ENCODE measurements at regions not wholly inside any gene's neighbourhood (a gene's known extent, or its start where the extent isn't known, plus 50 kb on each side); places are given as distances from the start of the nearest gene placed in this dataset.

DNA sequence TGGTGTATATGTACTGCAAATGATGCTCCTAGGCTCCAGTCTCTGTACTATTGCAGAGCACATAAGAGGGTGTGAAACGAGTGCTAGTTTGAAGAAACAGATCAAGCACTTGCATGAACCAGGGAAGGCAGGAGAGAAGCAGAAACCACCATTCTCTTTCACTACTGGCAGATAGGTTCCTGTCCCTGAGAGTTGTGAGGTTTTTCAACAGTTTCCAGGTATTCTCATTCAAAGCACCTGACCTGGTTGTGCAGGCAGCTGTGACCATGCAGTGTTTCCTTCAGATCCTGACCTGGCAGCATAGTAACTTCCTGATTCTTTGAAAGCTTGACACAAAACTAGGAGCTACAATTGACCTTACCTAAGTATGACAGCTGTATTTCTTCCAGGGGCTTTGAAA, 164.9 kb downstream of the UFM1 start:
- no peaks in the 10 kb centered on the region for H3K36me3 ChIP-seq
- H3K4me1 ChIP-seq: no peaks in the 10 kb centered on the region
- no peaks in the 10 kb centered on the region for H3K9me3 ChIP-seq
- intact Hi-C loops (cut with DNase I): no loop called here
- no peak for TF ChIP-seq POLR2A (IDR thresholded peaks at IDR 0.05)
- TF ChIP-seq CTCF (IDR thresholded peaks at IDR 0.05): no peak
- ATAC-seq: no peak
- H3K27ac ChIP-seq: no peak overlapping the region
- H3K27me3 ChIP-seq: no peaks in the 10 kb centered on the region
- 47% methylated on average over 1 of the region's 1 CpG for WGBS (ENCODE audit: insufficient coverage, low coverage, low lambda C conversion rate, missing lambda C conversion rate)
- no peak overlapping the region for H3K4me3 ChIP-seq
- no peak for DNase-seq

DNA sequence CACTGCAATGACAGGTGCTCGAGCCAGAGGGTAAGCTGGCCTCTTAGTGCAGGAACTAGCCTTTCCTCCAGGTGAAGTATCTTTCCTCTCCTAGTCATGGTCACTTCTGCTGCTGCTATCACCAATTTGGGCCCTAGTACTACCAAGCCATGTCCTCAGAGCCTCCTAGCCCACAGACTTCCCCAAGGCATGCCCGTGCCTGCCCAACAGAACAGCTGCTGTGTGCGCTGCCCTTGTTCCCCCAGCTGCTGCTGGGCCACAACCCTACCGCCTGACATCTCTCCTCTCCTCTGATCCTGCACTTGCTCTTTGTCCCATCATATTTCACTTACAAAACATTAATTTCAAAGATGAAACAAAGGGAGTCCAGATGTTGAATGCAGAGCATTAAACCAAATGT, 168.5 kb upstream of the FREM2 start:
- 52% methylated on average over 4 of the region's 4 CpGs for WGBS (ENCODE audit: insufficient coverage, low coverage, low lambda C conversion rate, missing lambda C conversion rate)
- Histone ChIP-seq H3K27me3 (no peaks in the 10 kb centered on the region), H3K27ac (no peak overlapping the region), H3K36me3 (no peaks in the 10 kb centered on the region), H3K4me1 (no peaks in the 10 kb centered on the region), H3K4me3 (no peak overlapping the region), H3K9me3 (no peaks in the 10 kb centered on the region)
- DNase-seq (no peak), ATAC-seq (no peak)
- intact Hi-C loops (cut with DNase I): no loop called here
- no peak for TF ChIP-seq POLR2A (IDR thresholded peaks at IDR 0.05)
- no peak for TF ChIP-seq CTCF (IDR thresholded peaks at IDR 0.05)

- ATAC-seq (no peak), DNase-seq (no peak)
- intact Hi-C loops (cut with DNase I): no loop called here
- WGBS (ENCODE audit: insufficient coverage, low coverage, low lambda C conversion rate, missing lambda C conversion rate): 35% methylated on average over 5 of the region's 6 CpGs
- Histone ChIP-seq H3K27me3 (no peaks in the 10 kb centered on the region), H3K27ac (no peak overlapping the region), H3K4me3 (no peak overlapping the region), H3K36me3 (no peaks in the 10 kb centered on the region), H3K4me1 (no peaks in the 10 kb centered on the region), H3K9me3 (no peaks in the 10 kb centered on the region)
- TF ChIP-seq POLR2A (IDR thresholded peaks at IDR 0.05): no peak
- no peak for TF ChIP-seq CTCF (IDR thresholded peaks at IDR 0.05)
Measured at GRCh38 chr13:38519229-38519911, 167.5 kb upstream of the FREM2 start.

DNA sequence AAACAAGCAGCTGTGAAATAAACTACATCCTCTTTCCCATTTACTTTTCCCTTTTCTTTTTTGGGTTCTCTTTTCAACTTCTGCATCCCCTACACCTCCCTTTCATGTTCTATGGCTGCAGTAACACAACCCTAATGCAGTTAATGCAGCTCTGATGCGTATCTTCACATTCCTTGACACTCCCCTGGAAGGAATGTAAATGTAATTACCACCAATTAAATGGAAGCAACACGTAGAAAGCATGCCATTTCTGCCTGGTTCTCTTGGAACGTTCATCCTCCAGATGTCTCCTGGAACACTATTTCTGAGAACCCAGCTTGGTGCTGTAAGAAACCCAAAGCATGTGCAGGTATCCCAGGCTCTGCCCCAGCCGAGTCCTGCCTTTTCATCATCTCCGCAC, 166.8 kb upstream of the FREM2 start:
- WGBS (ENCODE audit: insufficient coverage, low coverage, low lambda C conversion rate, missing lambda C conversion rate): 13% methylated on average over 2 of the region's 5 CpGs
- no peak overlapping the region for H3K4me3 ChIP-seq

More for the DNA sequence above, 166.8 kb upstream of the FREM2 start:
- intact Hi-C loops (cut with DNase I): no loop called here
- ATAC-seq (no peak), DNase-seq (no peak)
- H3K27ac ChIP-seq: no peak overlapping the region
- H3K4me1 ChIP-seq: no peaks in the 10 kb centered on the region
- no peaks in the 10 kb centered on the region for H3K27me3 ChIP-seq
- H3K9me3 ChIP-seq: no peaks in the 10 kb centered on the region
- no peak for TF ChIP-seq CTCF (IDR thresholded peaks at IDR 0.05)
- H3K36me3 ChIP-seq: no peaks in the 10 kb centered on the region

Measured in right lobe of liver (tissue), 6 donors.